ENCODE measurements at regions not wholly inside any gene's neighbourhood (a gene's known extent, or its start where the extent isn't known, plus 50 kb on each side); places are given as distances from the start of the nearest gene placed in this dataset.

DNA sequence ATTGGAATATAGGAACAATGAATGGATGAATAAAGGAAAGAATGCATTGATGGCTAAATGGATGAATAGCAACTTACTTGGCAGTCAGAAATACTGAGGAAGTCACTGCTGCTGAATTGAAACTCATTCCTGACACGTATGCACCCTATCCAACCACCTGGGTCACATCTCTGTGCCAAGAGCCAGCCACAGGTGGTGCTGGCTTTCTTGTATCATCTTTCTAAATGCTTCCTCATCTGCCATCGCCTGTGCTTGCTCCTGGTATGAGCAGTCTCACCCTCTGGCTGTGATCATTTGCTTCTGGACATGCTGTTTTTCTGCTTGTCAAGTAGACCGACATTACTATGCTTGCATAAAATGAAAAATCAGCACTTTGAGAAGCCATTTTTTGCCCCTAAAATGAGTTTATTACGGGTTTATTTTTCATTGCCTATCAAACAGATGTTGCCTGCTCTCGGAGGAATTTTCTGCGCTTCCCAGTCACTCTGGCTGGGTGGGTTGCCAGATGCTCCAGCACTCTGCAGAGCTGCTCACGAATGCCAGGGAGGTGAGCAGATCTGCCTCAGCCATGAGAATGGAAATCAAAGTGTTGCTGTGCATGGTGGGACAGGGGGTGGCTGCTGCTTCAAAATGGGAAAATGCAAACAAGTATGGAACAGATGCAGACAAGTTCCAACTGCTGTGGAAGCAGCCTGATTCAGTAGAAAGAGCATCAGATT lies 1349.6 kb upstream of the CDH8 start:
- TF ChIP-seq, protein P1, sequence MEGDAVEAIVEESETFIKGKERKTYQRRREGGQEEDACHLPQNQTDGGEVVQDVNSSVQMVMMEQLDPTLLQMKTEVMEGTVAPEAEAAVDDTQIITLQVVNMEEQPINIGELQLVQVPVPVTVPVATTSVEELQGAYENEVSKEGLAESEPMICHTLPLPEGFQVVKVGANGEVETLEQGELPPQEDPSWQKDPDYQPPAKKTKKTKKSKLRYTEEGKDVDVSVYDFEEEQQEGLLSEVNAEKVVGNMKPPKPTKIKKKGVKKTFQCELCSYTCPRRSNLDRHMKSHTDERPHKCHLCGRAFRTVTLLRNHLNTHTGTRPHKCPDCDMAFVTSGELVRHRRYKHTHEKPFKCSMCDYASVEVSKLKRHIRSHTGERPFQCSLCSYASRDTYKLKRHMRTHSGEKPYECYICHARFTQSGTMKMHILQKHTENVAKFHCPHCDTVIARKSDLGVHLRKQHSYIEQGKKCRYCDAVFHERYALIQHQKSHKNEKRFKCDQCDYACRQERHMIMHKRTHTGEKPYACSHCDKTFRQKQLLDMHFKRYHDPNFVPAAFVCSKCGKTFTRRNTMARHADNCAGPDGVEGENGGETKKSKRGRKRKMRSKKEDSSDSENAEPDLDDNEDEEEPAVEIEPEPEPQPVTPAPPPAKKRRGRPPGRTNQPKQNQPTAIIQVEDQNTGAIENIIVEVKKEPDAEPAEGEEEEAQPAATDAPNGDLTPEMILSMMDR (IDR thresholded peaks at IDR 0.05), result no peak
- TF ChIP-seq POLR2A (IDR thresholded peaks at IDR 0.05), result no peak

Measured in uterus (tissue), 2 donors.